Fibroblast of pulmonary artery (primary cell): ENCODE measurements at regions not wholly inside any gene's neighbourhood (a gene's known extent, or its start where the extent isn't known, plus 50 kb on each side); places are given as distances from the start of the nearest gene placed in this dataset.
"Not testable (repeated sequence)": the region's sequence is repeated elsewhere in the genome, so short reads cannot be mapped to it uniquely, and the experiment has no call there.

Source experiments
- DNase-seq: peaks from one replicate; pipeline ENCODE4 v3.0.0-alpha.2; 2010; ENCODE audit warnings: low read depth
- H3K4me3 ChIP-seq: replicated peaks from 2 replicates; pipeline ENCODE4 v1.5.1; 2011; ENCODE audit warnings: low read depth, mild to moderate bottlenecking, control low read depth, low read length, moderate library complexity
- CTCF ChIP-seq: IDR thresholded peaks from 2 replicates; pipeline ENCODE4 v1.5.1; 2011; ENCODE audit warnings: mild to moderate bottlenecking, control low read depth, low read length, inconsistent platforms; ENCODE audit errors: missing control alignments

GRCh38 chr5:38677636-38678035, 121.2 kb upstream of the LIFR start:
- no peak for DNase-seq
- TF ChIP-seq CTCF = no peak
- no peak overlapping the region for H3K4me3 ChIP-seq

- TF ChIP-seq CTCF = no peak
- H3K4me3 ChIP-seq = no peak overlapping the region
- DNase-seq = no peak
These were observed 121.6 kb upstream of the LIFR start for GRCh38 chr5:38678076-38678475.

GRCh38 chr5:38678697-38679096, 122.3 kb upstream of the LIFR start:
- H3K4me3 ChIP-seq, DNase-seq: not testable (repeated sequence)

- H3K4me3 ChIP-seq = no peak overlapping the region
- no peak for TF ChIP-seq CTCF
- DNase-seq = no peak
These were observed 123.8 kb upstream of the LIFR start for GRCh38 chr5:38680094-38680825.

GRCh38 chr5:38681029-38681706, 124.7 kb upstream of the LIFR start:
- no peak for TF ChIP-seq CTCF
- DNase-seq = no peak
- H3K4me3 ChIP-seq = no peak overlapping the region

- no peak for TF ChIP-seq CTCF
- no peak overlapping the region for H3K4me3 ChIP-seq
- DNase-seq = no peak
These were observed 125.5 kb upstream of the LIFR start for GRCh38 chr5:38681966-38682365.

GRCh38 chr5:38686658-38687057, 130.2 kb upstream of the LIFR start:
- no peak for DNase-seq
- no peak for TF ChIP-seq CTCF
- H3K4me3 ChIP-seq = no peak overlapping the region
